ENCODE measurements at regions not wholly inside any gene's neighbourhood (a gene's known extent, or its start where the extent isn't known, plus 50 kb on each side); places are given as distances from the start of the nearest gene placed in this dataset.
A peak's percentile ranks its signal among the peaks of the same experiment; 100 is the strongest.

- no peak for DNase-seq (ENCODE audit: low spot score)
Observed at GRCh38 chr9:90100014-90100413, 495.2 kb downstream of the GADD45G start.

- peak; percentile 89 for DNase-seq (ENCODE audit: low spot score)
Observed at GRCh38 chr9:90102292-90102901, 497.6 kb downstream of the GADD45G start.

DNA sequence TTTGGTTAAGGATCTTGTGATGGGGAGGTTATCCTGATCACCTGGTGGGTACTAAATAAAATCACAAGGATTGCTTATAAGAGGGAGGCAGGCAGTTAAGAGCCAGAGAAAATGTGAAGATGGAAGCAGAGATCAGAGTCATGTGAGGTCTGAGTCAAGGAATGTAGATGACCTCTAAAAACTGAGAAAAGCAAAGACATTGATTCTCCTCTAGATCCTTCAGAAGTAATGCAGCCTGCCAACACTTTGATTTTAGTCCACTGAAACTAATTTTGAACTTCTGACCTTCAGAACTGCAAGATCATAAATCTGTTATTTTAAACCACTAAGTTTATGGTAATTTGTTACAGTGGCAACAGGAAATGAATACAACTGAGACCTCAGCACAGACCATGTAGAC, 499.0 kb downstream of the GADD45G start:
- no peak for DNase-seq (ENCODE audit: low spot score)

GRCh38 chr9:90105773-90106172, 501.0 kb downstream of the GADD45G start:
- DNase-seq (ENCODE audit: low spot score) = no peak

DNA sequence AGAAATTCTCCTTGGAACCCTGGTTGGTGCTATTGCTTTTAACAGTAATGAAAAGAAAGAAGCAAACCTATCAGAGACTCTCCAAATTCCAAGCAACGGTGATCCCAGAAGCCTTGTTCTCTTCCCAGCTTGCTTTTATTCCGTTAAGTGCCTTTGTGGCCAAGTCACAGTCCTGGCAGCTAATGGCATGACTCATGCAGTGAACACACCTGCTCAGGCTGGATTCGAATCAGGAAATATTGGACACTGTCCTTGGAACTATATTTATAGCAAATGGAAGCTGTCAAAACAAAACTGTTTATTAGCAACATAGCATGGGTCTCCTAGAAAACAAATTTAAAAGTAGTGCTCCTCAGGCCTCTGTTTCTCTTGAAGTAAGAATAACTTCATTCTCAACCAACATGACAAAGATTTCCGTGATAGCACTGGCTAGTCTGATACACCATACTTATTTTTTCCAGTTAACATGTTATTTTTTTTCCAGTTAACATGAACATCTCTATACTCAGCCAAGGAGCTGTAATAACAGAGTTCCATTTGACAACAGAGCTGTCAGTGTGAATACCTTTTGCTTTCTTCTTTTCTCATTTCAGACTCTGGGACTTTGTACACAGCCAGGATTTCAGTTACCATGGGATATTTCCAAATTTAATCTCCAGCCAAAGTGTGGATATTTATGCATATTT, 502.4 kb downstream of the GADD45G start:
- DNase-seq (ENCODE audit: low spot score) = peak; percentile 73

DNA sequence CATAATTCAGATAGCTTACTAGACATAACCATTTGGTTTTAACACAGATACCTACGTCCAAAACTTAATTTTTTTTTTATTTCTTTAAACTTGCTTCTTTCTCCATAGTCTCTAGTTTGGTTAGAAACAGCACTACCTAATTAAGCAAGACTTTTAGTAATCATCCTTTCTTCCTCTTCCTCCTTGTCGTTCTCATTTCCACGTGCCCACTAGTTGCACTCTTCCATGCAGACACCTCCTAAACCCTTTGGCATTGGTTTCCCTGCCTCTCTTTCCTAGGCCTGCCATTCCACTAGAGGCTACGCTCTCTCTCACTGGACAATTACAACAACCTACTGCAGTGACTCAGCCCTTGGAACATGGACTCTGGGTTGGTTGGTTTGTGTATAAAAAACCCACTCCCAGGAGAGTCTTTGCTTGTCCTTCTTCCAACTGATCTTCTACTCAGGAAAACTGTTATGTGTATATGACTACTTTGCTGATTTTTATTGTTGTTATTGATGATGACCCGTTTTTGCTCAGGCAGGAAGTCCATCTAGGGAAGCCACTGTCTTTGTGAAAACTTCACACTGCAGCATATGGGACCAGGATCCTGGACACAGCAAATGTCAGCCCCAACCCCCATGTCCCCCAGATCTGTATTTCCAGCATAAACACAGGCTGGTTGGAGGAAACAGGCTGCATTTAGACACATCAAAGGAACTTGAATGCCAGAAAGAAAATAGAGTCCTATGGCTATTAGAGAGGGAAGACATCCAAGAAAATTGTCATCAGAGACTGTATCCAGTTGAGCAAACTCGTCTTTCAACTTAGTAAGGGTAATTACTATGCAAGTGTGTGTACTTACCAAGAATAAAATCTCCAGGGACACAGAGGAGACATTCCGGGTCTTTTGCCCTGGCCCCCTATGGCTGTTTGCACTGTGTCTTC, 503.2 kb downstream of the GADD45G start:
- no peak for DNase-seq (ENCODE audit: low spot score)

DNA sequence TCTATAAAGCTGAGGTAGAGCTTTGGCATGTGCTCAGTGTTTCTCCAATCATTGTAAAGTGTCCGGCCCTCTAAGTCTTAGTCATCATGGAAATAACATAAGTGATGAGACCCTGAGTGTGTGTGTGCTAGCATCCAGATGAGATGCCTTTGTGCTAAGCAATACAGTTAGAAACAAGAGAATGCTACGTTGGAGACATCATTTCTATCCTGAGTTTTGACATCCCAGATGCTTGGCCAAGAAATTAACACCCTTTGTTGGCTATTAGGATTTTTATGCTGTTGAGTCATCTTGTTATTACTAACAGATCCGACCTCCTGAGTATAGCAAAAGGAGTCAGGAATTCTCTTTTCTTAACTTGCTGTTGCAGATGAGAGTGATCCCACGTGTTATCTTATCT, 508.0 kb downstream of the GADD45G start:
- DNase-seq (ENCODE audit: low spot score) = no peak

- peak; percentile 53 for DNase-seq (ENCODE audit: low spot score)
Observed at GRCh38 chr9:90114641-90115425, 510.0 kb downstream of the GADD45G start.

DNA sequence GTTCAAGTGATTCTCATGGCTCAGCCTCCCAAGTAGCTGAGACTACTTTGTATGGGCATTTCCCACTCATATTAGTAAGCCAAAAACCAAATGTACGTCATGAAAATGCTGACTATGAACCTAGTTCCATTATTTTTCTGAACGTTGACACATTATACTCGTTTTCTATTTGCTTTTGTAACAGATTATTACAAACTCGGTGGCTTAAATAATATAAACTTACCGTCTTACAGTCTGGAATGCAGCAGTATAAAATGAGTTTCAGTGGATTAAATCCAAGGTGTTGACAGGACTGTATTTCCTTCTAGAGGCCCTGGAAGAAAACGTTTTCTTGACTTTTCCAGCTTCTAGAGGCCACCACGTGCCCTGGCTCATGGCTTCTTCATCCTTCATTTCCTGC, 517.0 kb downstream of the GADD45G start:
- no peak for DNase-seq (ENCODE audit: low spot score)

- DNase-seq (ENCODE audit: low spot score) = peak; percentile 75
Observed at GRCh38 chr9:90124961-90125360, 517.7 kb downstream of the DIRAS2 start.

- DNase-seq (ENCODE audit: low spot score) = no peak
Observed at GRCh38 chr9:90127923-90128322, 514.7 kb downstream of the DIRAS2 start.

DNA sequence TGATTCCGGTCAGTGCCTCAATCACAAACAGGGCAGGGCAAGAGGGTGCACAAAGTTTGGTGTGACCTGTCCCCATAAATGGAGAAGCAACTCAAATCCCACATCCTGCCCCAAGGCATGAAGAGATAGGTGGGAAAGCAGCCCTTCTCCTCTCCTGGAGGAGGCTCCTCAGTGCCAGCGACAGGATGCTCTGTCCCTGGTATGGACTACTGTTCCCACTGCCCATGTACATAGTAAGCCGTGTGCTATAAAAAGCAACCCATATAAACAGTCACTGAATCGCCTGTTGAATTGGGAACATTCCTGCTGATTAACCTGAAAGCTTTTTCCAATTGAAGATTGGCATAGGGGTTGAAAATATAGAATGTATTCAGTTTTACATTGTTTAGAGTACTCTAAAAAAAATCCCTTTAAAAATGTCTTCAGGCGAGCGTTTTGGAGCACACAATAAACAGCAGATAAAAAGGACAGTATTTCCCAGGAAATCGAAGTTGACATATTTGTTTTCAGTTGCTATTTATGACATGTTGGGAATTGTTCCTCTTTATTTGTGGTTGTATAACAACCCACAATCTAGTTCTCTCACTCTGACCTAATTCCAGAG, 513.9 kb downstream of the DIRAS2 start:
- no peak for DNase-seq (ENCODE audit: low spot score)

- DNase-seq (ENCODE audit: low spot score) = no peak
Observed at GRCh38 chr9:90129446-90129845, 513.2 kb downstream of the DIRAS2 start.

GRCh38 chr9:90131568-90131967, 511.1 kb downstream of the DIRAS2 start:
- DNase-seq (ENCODE audit: low spot score) = no peak

GRCh38 chr9:90132866-90133265, 509.8 kb downstream of the DIRAS2 start:
- no peak for DNase-seq (ENCODE audit: low spot score)

DNA sequence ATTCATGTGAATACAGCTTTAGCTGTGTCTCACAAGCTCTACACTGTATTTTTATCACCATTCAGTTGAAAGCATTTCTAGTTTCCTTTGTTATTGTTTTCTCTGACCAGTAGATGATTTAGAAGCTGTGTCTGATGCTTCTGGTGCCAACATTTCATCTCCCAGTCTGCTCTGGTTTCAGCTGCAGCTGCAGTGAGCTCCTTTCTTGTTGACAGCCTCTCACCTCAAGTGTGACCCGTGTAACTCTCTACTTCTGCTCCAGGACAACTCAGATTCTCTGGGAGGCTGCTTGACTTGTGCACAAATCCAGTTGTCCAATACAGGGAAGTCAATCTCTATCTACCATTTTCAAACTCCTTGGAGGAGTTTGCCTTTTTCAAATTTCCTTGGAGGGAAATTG, 504.8 kb downstream of the DIRAS2 start:
- no peak for DNase-seq (ENCODE audit: low spot score)

DNA sequence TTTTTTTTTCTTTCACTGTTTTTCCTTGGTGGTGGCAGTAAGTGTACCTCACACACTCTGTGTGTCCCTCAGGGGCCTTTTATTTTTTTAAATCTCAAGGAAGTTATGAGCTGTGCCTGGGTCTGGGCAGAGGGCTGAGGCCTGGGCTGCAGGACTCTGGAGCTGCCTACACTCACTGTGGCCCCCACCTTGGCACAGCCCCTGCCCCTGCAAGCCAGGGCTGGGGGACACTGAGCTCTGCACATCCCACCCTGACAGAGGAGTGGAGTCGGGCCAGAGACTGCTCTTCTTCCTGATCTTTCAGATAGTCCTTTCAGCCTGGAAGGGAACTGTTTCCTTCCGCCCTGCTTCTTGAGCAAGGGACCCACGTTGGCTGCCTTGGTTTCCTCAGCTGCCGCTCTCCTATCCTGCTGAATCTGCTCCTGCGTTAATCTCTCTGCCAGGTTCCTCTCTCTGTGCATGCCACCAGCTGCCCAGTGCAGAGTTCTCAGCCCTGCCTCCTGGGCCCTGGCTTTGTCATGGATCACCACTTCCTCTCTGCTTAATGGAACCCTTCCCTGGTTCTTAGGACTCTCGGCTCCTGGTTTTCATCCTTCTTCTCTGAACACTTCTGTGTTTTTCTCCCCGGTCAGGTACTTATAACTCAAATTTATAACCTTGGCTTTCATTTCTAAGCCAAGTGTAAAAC, 502.3 kb downstream of the DIRAS2 start:
- no peak for DNase-seq (ENCODE audit: low spot score)

- DNase-seq (ENCODE audit: low spot score) = peak; percentile 48
Observed at GRCh38 chr9:90141723-90142122, 500.9 kb downstream of the DIRAS2 start.

GRCh38 chr9:90142580-90142979, 500.0 kb downstream of the DIRAS2 start:
- DNase-seq (ENCODE audit: low spot score) = peak; percentile 33

GRCh38 chr9:90147426-90147825, 495.2 kb downstream of the DIRAS2 start:
- DNase-seq (ENCODE audit: low spot score) = no peak

DNA sequence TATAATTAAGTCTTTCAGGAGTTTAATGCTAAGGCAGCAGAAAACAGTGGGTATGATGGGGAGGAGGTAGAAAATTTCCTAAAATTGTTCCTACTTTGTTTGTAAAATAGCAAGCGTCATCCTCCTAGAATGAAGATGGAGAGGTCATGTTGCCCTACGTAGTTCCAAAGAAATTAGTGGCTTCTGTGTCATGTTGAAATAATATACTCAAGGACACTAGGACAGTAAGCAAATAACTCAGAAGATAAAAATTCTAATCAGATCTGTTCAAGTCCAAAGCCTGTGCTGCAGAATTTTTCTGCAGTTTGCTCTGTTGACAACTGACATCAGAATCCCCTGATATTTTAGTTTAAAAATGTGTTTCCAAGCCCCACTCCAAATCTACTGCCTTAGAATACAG, 486.3 kb downstream of the DIRAS2 start:
- no peak for DNase-seq (ENCODE audit: low spot score)
